ENCODE measurements at regions not wholly inside any gene's neighbourhood (a gene's known extent, or its start where the extent isn't known, plus 50 kb on each side); places are given as distances from the start of the nearest gene placed in this dataset.
A peak's percentile ranks its signal among the peaks of the same experiment; 100 is the strongest.

DNA sequence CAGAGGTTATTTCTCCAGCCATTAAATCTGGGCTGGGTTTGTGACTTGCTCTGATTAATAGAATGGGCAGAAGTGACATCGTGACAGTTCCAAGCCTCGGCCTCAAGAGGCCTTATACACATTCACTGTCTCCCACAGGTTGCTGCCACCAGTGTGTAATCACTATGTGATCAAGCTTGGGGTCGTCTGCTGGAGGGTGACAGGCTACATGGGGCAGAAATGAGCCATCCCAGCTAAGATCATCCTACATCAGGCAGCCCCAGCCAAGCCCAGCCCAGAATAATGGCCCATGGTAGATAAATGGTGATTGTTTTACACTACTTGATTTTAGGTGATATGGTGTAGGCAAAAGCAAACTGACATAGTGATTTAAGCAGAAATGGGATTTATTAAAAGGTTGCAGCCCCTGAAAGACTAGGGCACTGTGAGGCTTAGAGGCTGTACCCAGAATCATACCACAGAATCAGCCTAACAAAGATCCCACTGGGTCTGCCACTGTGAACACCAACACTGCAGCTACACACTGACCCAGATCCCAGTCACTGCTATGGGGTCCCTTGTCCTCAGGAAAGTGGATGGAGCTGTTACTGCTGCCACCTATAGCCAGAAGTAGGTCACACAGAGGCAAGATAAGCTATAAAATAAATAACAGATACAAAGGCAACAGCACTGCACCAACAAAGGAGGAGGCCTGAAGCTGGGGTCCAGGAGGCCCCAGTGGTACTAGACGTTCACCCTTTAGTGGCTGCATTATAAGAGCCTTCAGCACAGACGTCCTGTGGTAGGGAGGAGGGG, 159.6 kb upstream of the RBPJ start:
- H4K5ac ChIP-seq (ENCODE audit: insufficient read length, low read depth, low read length): no peak overlapping the region
- DNase-seq (ENCODE audit: low read depth in 1 of 2, low spot score in 2 of 2): no peak
- TF ChIP-seq HDAC6 (IDR thresholded peaks at IDR 0.05; ENCODE audit: low read depth, low read length) (no peak), RAD21 (IDR thresholded peaks at IDR 0.05 in 1 of 2, conservative IDR thresholded peaks at IDR 0.05 in 1 of 2; ENCODE audit: low read depth in 2 of 2, low read length in 2 of 2) (peak; percentile 61 to 70), CTCF (IDR thresholded peaks at IDR 0.05; ENCODE audit: control extremely low read depth in 1 of 3, insufficient read depth in 1 of 3, low read depth in 1 of 3, low read length in 3 of 3) (peak; percentile 22 to 60 (median 57))

More for the DNA sequence above, 159.6 kb upstream of the RBPJ start:
- 0 out of 2 replicates have a peak overlapping the region, but pooled peaks have one; percentile 93 for H2AK5ac ChIP-seq (ENCODE audit: low read depth, low read length)
- peak overlapping the region; percentile 55; the same call in 1 of the 2 replicates for H2AFZ ChIP-seq (ENCODE audit: low read length)
- no peak overlapping the region for H3K56ac ChIP-seq (replicated peaks; ENCODE audit: insufficient read length, low read depth, low read length)
- H3K9me3 ChIP-seq (ENCODE audit: insufficient read depth in 2 of 2, low read depth in 1 of 2, low read length in 1 of 2): no peaks in the 10 kb centered on the region
- no peak overlapping the region for H3K4me3 ChIP-seq (ENCODE audit: extremely low read depth in 1 of 4, insufficient read depth in 2 of 4, low read depth in 3 of 4, low read length in 4 of 4)
- no peak overlapping the region for H2BK5ac ChIP-seq (ENCODE audit: low read depth, low read length)
- no peaks in the 10 kb centered on the region for H3K79me2 ChIP-seq (ENCODE audit: control insufficient read depth in 1 of 2, insufficient read depth in 2 of 2, low read length in 2 of 2)
- H2BK15ac ChIP-seq (ENCODE audit: low read length): no peak overlapping the region; the same call in 1 of the 2 replicates
- no peak overlapping the region for H4K91ac ChIP-seq (replicated peaks; ENCODE audit: insufficient read length, low read length)
- peak; percentile 66 for FAIRE-seq
- H3K23ac ChIP-seq (ENCODE audit: insufficient read length): no peak overlapping the region
- H3K18ac ChIP-seq (ENCODE audit: extremely low read depth, low read length): no peak overlapping the region
- no peak overlapping the region for H3K4me2 ChIP-seq (ENCODE audit: insufficient read depth in 1 of 2, low read depth in 2 of 2, low read length in 2 of 2)
- 0 out of 2 replicates have a peak overlapping the region, but pooled peaks have one; percentile 2 for H2BK20ac ChIP-seq (ENCODE audit: low read length)
- no peak overlapping the region for H3K27ac ChIP-seq (ENCODE audit: low read depth, low read length)
- WGBS, 2 experiments (ENCODE audit: extremely low coverage in 1 of 2, insufficient coverage in 1 of 2, insufficient read length in 1 of 2, insufficient replicate concordance in 2 of 2, low coverage in 1 of 2, low lambda C conversion rate in 2 of 2, missing lambda C conversion rate in 1 of 2): 64% methylated on average over 5 of the region's 5 CpGs; no CpG with 5 or more reads in 1 of the 2 experiments
- no peak overlapping the region for H3K14ac ChIP-seq (ENCODE audit: insufficient read length)
- H3K36me3 ChIP-seq (ENCODE audit: control insufficient read depth in 2 of 4, insufficient read depth in 4 of 4, low read length in 3 of 4): no peaks in the 10 kb centered on the region; a peak in 1 of 8 replicates
- no peak overlapping the region for H2BK120ac ChIP-seq (replicated peaks; ENCODE audit: low read depth, low read length)
- no peak overlapping the region for H3K4ac ChIP-seq (replicated peaks; ENCODE audit: insufficient read length, low read depth, low read length)
- H2BK12ac ChIP-seq (ENCODE audit: low read depth, low read length): peak overlapping the region; percentile 88; the same call in 1 of the 2 replicates
- no peaks in the 10 kb centered on the region for H4K20me1 ChIP-seq (replicated peaks in 1 of 2; ENCODE audit: control insufficient read depth in 1 of 2, insufficient read depth in 2 of 2, low read length in 2 of 2)
- no peaks in the 10 kb centered on the region for H3K23me2 ChIP-seq (ENCODE audit: low read depth, low read length)
- peaks cover 0 to 2% (median 0%) of the 10 kb centered on the region in 4 experiments; a peak in 2 of 7 replicates for H3K4me1 ChIP-seq (replicated peaks in 1 of 4; ENCODE audit: control insufficient read depth in 3 of 4, insufficient read depth in 4 of 4, low read length in 3 of 4)
- no peaks in the 10 kb centered on the region for H3K79me1 ChIP-seq (ENCODE audit: low read depth, low read length)
- peak overlapping the region; percentile 41; the same call in 1 of the 2 replicates for H4K8ac ChIP-seq (ENCODE audit: extremely low read depth, insufficient read depth, low read length)
- no peaks in the 10 kb centered on the region for H3K27me3 ChIP-seq (replicated peaks in 1 of 4; ENCODE audit: control insufficient read depth in 3 of 4, extremely low read depth in 1 of 4, insufficient read depth in 3 of 4, low read length in 3 of 4)
- no peak overlapping the region for H3K9ac ChIP-seq (replicated peaks in 1 of 4; ENCODE audit: extremely low read depth in 1 of 4, low read depth in 3 of 4, low read length in 3 of 4)
- ChIA-PET CTCF (ENCODE audit: partially characterized antibody) (interaction anchor here (0.6 to 6.1 kb wide), 31 partner anchors 9 to 245 kb away, joined by 3 to 50 read pairs (median 4); no protein-coding TSS in a partner anchor), POLR2A (ENCODE audit: partially characterized antibody) (interaction anchor here (0.7 kb wide), 1 partner anchor 132 kb away, joined by 4 read pairs; no protein-coding TSS in a partner anchor)

Data from H1 (cell line).